ENCODE measurements at regions not wholly inside any gene's neighbourhood (a gene's known extent, or its start where the extent isn't known, plus 50 kb on each side); places are given as distances from the start of the nearest gene placed in this dataset.
"Not testable (repeated sequence)": the region's sequence is repeated elsewhere in the genome, so short reads cannot be mapped to it uniquely, and the experiment has no call there.

- no peak for DNase-seq (ENCODE audit: low spot score)
Observed at GRCh38 chr15:70576696-70577095, 186.7 kb downstream of the UACA start.

GRCh38 chr15:70576276-70576675, 187.1 kb downstream of the UACA start:
- DNase-seq (ENCODE audit: low spot score) = no peak

GRCh38 chr15:70575231-70576226, 187.8 kb downstream of the UACA start:
- DNase-seq (ENCODE audit: low spot score) = no peak

GRCh38 chr15:70574325-70574724, 189.0 kb downstream of the UACA start:
- not testable (repeated sequence) for DNase-seq (ENCODE audit: low spot score)

GRCh38 chr15:70573121-70573850, 190.1 kb downstream of the UACA start:
- DNase-seq (ENCODE audit: low spot score) = no peak

- no peak for DNase-seq (ENCODE audit: low spot score)
Observed at GRCh38 chr15:70569714-70570231, 193.6 kb downstream of the UACA start.

- DNase-seq (ENCODE audit: low spot score) = no peak
Observed at GRCh38 chr15:70569091-70569713, 194.2 kb downstream of the UACA start.

- DNase-seq (ENCODE audit: low spot score) = no peak
Observed at GRCh38 chr15:70566989-70567388, 196.4 kb downstream of the UACA start.

GRCh38 chr15:70566047-70566835, 197.1 kb downstream of the UACA start:
- no peak for DNase-seq (ENCODE audit: low spot score)

- DNase-seq (ENCODE audit: low spot score) = no peak
Observed at GRCh38 chr15:70563561-70564095, 199.7 kb downstream of the UACA start.

GRCh38 chr15:70562906-70563305, 200.5 kb downstream of the UACA start:
- no peak for DNase-seq (ENCODE audit: low spot score)

- no peak for DNase-seq (ENCODE audit: low spot score)
Observed at GRCh38 chr15:70561885-70562284, 201.5 kb downstream of the UACA start.

- DNase-seq (ENCODE audit: low spot score) = no peak
Observed at GRCh38 chr15:70560617-70561328, 202.6 kb downstream of the UACA start.

- no peak for DNase-seq (ENCODE audit: low spot score)
Observed at GRCh38 chr15:70559265-70560239, 203.8 kb downstream of the UACA start.

GRCh38 chr15:70558406-70559264, 204.7 kb downstream of the UACA start:
- DNase-seq (ENCODE audit: low spot score) = no peak

GRCh38 chr15:70557521-70558258, 205.7 kb downstream of the UACA start:
- no peak for DNase-seq (ENCODE audit: low spot score)

- no peak for DNase-seq (ENCODE audit: low spot score)
Observed at GRCh38 chr15:70556779-70557178, 206.6 kb downstream of the UACA start.
